HG03457 (cell line): ENCODE measurements at regions not wholly inside any gene's neighbourhood (a gene's known extent, or its start where the extent isn't known, plus 50 kb on each side); places are given as distances from the start of the nearest gene placed in this dataset.
"Not testable (repeated sequence)": the region's sequence is repeated elsewhere in the genome, so short reads cannot be mapped to it uniquely, and the experiment has no call there.

ENCODE experiments used
- ATAC-seq: cut with Tn5 transposase; IDR thresholded peaks from one replicate; pipeline ENCODE4 v1.9.1; 2021; ENCODE audit warnings: moderate number of reproducible peaks; ENCODE audit not compliant: unreplicated experiment

GRCh38 chr11:128171506-128171905 is 415.9 kb downstream of the ETS1 start:
- ATAC-seq, result no peak

- no peak for ATAC-seq
Observed at GRCh38 chr11:128165572-128165971, 421.8 kb downstream of the ETS1 start.

- no peak for ATAC-seq
Observed at GRCh38 chr11:128164080-128164741, 423.1 kb downstream of the ETS1 start.

- ATAC-seq, result no peak
Observed at GRCh38 chr11:128161994-128162393, 425.4 kb downstream of the ETS1 start.

GRCh38 chr11:128161436-128161835 is 425.9 kb downstream of the ETS1 start:
- ATAC-seq, result no peak

- no peak for ATAC-seq
Observed at GRCh38 chr11:128158860-128159259, 428.5 kb downstream of the ETS1 start.

GRCh38 chr11:128157423-128158298 is 429.7 kb downstream of the ETS1 start:
- ATAC-seq, result peak; percentile 85

GRCh38 chr11:128156486-128156885 is 430.9 kb downstream of the ETS1 start:
- no peak for ATAC-seq

- ATAC-seq, result no peak
Observed at GRCh38 chr11:128155590-128155989, 431.8 kb downstream of the ETS1 start.

- no peak for ATAC-seq
Observed at GRCh38 chr11:128153697-128154048, 433.7 kb downstream of the ETS1 start.

GRCh38 chr11:128152796-128153696 is 434.3 kb downstream of the ETS1 start:
- no peak for ATAC-seq

- ATAC-seq, result no peak
Observed at GRCh38 chr11:128151780-128152179, 435.6 kb downstream of the ETS1 start.

GRCh38 chr11:128151338-128151737 is 436.0 kb downstream of the ETS1 start:
- no peak for ATAC-seq

GRCh38 chr11:128148208-128148607 is 439.1 kb downstream of the ETS1 start:
- no peak for ATAC-seq

- no peak for ATAC-seq
Observed at GRCh38 chr11:128146926-128147605, 440.3 kb downstream of the ETS1 start.

GRCh38 chr11:128140293-128140692 is 447.1 kb downstream of the ETS1 start:
- ATAC-seq, result not testable (repeated sequence)

- no peak for ATAC-seq
Observed at GRCh38 chr11:128135451-128135850, 451.9 kb downstream of the ETS1 start.

- ATAC-seq, result no peak
Observed at GRCh38 chr11:128133501-128133900, 453.9 kb downstream of the ETS1 start.

GRCh38 chr11:128130052-128130451 is 457.3 kb downstream of the ETS1 start:
- no peak for ATAC-seq

- ATAC-seq, result no peak
Observed at GRCh38 chr11:128125723-128126122, 461.6 kb downstream of the ETS1 start.

- no peak for ATAC-seq
Observed at GRCh38 chr11:128116885-128117284, 470.5 kb downstream of the ETS1 start.
